Activated B cell treated with CpG ODN at 0.5 μM for 24 hours (primary cell): ENCODE measurements at regions not wholly inside any gene's neighbourhood (a gene's known extent, or its start where the extent isn't known, plus 50 kb on each side); places are given as distances from the start of the nearest gene placed in this dataset.

Source experiments
- ATAC-seq: fragments of 200-7000 bp; cut with Tn5 transposase; one replicate; pipeline ENCODE4 v1.10.0; 2021; ENCODE audit warnings: low read depth, mild to moderate bottlenecking, moderate library complexity
- CTCF ChIA-PET: fragments of 350-600 bp; sonication (Branson Sonifier 250); formaldehyde crosslinking; loops from one replicate; lab custom pipeline; 2021; ENCODE audit warnings: antibody characterized with exemption; lab: Charles Lee
- POLR2A ChIA-PET: fragments of 350-600 bp; sonication (Branson Sonifier 250); formaldehyde crosslinking; loops from one replicate; lab custom pipeline; 2021; ENCODE audit warnings: antibody characterized with exemption; lab: Charles Lee
- DNase-seq: peaks from one replicate; pipeline ENCODE4 v3.0.0; 2022
- H3K27ac Mint-ChIP-seq: one replicate; pipeline ENCODE4 v1.8.0; 2020; ENCODE audit warnings: mixed read lengths
- H3K27me3 Mint-ChIP-seq: one replicate; pipeline ENCODE4 v1.8.0; 2021; ENCODE audit warnings: mixed read lengths
- H3K36me3 Mint-ChIP-seq: one replicate; pipeline ENCODE4 v1.8.0; 2021; ENCODE audit warnings: low read depth, mixed read lengths
- H3K4me1 Mint-ChIP-seq: one replicate; pipeline ENCODE4 v1.8.0; 2021; ENCODE audit warnings: mixed read lengths
- H3K4me3 Mint-ChIP-seq: one replicate; pipeline ENCODE4 v1.8.0; 2020; ENCODE audit warnings: mild to moderate bottlenecking, mixed read lengths
- H3K9me3 Mint-ChIP-seq: one replicate; pipeline ENCODE4 v1.8.0; 2020; ENCODE audit warnings: mixed read lengths
- CTCF ChIP-seq: fragments of 200-600 bp; IDR thresholded peaks from one replicate; pipeline ENCODE4 v1.8.0; 2022; ENCODE audit warnings: antibody characterized with exemption, mild to moderate bottlenecking
- intact Hi-C: fragments of 100-400 bp; cut with micrococcal nuclease; formaldehyde crosslinking; loops from one replicate; pipeline ENCODE4 v1.15.1; 2024

- POLR2A ChIA-PET = no interaction called here
- Mint-ChIP-seq H3K27me3 (peaks cover 4% of the 10 kb centered on the region), H3K4me3 (no peak overlapping the region), H3K27ac (no peak overlapping the region), H3K9me3 (no peaks in the 10 kb centered on the region), H3K36me3 (no peaks in the 10 kb centered on the region), H3K4me1 (no peaks in the 10 kb centered on the region)
- no peak for ATAC-seq
- no peak for TF ChIP-seq CTCF
- intact Hi-C loops = no loop called here
- no peak for DNase-seq
- CTCF ChIA-PET = no interaction called here
These were observed 79.4 kb downstream of the POLR2M start for GRCh38 chr15:57785959-57786358.

GRCh38 chr15:57789225-57789624 is 82.7 kb downstream of the POLR2M start:
- no peak overlapping the region for H3K4me3 Mint-ChIP-seq
- intact Hi-C loops = no loop called here
- no peak for TF ChIP-seq CTCF
- no peaks in the 10 kb centered on the region for H3K9me3 Mint-ChIP-seq
- H3K27me3 Mint-ChIP-seq = peaks cover 13% of the 10 kb centered on the region
- ChIA-PET CTCF (no interaction called here), POLR2A (no interaction called here)
- ATAC-seq = no peak
- H3K27ac Mint-ChIP-seq = no peak overlapping the region
- H3K4me1 Mint-ChIP-seq = no peaks in the 10 kb centered on the region
- DNase-seq = no peak
- no peaks in the 10 kb centered on the region for H3K36me3 Mint-ChIP-seq

GRCh38 chr15:57792724-57793449 is 86.4 kb downstream of the POLR2M start:
- no peak for DNase-seq
- ATAC-seq = no peak
- Mint-ChIP-seq H3K27ac (no peak overlapping the region), H3K27me3 (peaks cover 12% of the 10 kb centered on the region), H3K4me3 (no peak overlapping the region), H3K4me1 (no peaks in the 10 kb centered on the region), H3K36me3 (no peaks in the 10 kb centered on the region), H3K9me3 (no peaks in the 10 kb centered on the region)
- intact Hi-C loops = no loop called here
- no peak for TF ChIP-seq CTCF
- ChIA-PET CTCF (no interaction called here), POLR2A (no interaction called here)

- no peak for TF ChIP-seq CTCF
- no peaks in the 10 kb centered on the region for H3K36me3 Mint-ChIP-seq
- ATAC-seq (no peak), DNase-seq (no peak)
- POLR2A ChIA-PET = no interaction called here
- H3K4me1 Mint-ChIP-seq = no peaks in the 10 kb centered on the region
- H3K27ac Mint-ChIP-seq = no peak overlapping the region
- CTCF ChIA-PET = no interaction called here
- intact Hi-C loops = no loop called here
- peaks cover 9% of the 10 kb centered on the region for H3K27me3 Mint-ChIP-seq
- H3K9me3 Mint-ChIP-seq = no peaks in the 10 kb centered on the region
- no peak overlapping the region for H3K4me3 Mint-ChIP-seq
These were observed 88.7 kb downstream of the POLR2M start for GRCh38 chr15:57795261-57795660.

- H3K4me3 Mint-ChIP-seq = no peak overlapping the region
- no peaks in the 10 kb centered on the region for H3K4me1 Mint-ChIP-seq
- H3K27me3 Mint-ChIP-seq = peaks cover 9% of the 10 kb centered on the region
- H3K27ac Mint-ChIP-seq = no peak overlapping the region
- ChIA-PET POLR2A (no interaction called here), CTCF (no interaction called here)
- H3K36me3 Mint-ChIP-seq = no peaks in the 10 kb centered on the region
- DNase-seq (no peak), ATAC-seq (no peak)
- TF ChIP-seq CTCF = no peak
- intact Hi-C loops = no loop called here
- H3K9me3 Mint-ChIP-seq = no peaks in the 10 kb centered on the region
These were observed 89.6 kb downstream of the POLR2M start for GRCh38 chr15:57796146-57796545.
